Spinal cord (tissue), 9 donors: ENCODE measurements at regions not wholly inside any gene's neighbourhood (a gene's known extent, or its start where the extent isn't known, plus 50 kb on each side); places are given as distances from the start of the nearest gene placed in this dataset.

Experiments
- DNase-seq, 6 donors: peaks; one replicate each; pipeline versions ENCODE4 v3.0.0 to v3.0.0-alpha.2; 2013 to 2015; ENCODE audit warnings: low spot score in 6 of 6, low read depth in 4 of 6
- H3K27ac ChIP-seq: one replicate; pipeline ENCODE4 v1.5.1; 2013; ENCODE audit warnings: low read depth, low read length, control low read depth
- H3K27me3 ChIP-seq: one replicate; pipeline ENCODE4 v1.6.1; 2013; ENCODE audit warnings: low read length; ENCODE audit not compliant: control insufficient read depth, insufficient read depth
- H3K36me3 ChIP-seq: one replicate; pipeline ENCODE4 v1.6.1; 2013; ENCODE audit warnings: low read length; ENCODE audit not compliant: control insufficient read depth, insufficient read depth
- H3K4me1 ChIP-seq: one replicate; pipeline ENCODE4 v1.6.1; 2013; ENCODE audit warnings: low read length; ENCODE audit not compliant: control insufficient read depth, insufficient read depth
- H3K4me3 ChIP-seq: one replicate; pipeline ENCODE4 v1.5.1; 2013; ENCODE audit warnings: low read depth, low read length, control low read depth
- H3K9me3 ChIP-seq: one replicate; pipeline ENCODE4 v1.6.1; 2013; ENCODE audit warnings: low read length; ENCODE audit not compliant: control insufficient read depth, insufficient read depth
- WGBS: methylation state at CpG from one replicate; pipeline ENCODE4 v1.1.5; 2013; ENCODE audit warnings: missing lambda C conversion rate; ENCODE audit not compliant: insufficient coverage; 5-methylcytosine and 5-hydroxymethylcytosine counted together
- donor health status: healthy.

DNA sequence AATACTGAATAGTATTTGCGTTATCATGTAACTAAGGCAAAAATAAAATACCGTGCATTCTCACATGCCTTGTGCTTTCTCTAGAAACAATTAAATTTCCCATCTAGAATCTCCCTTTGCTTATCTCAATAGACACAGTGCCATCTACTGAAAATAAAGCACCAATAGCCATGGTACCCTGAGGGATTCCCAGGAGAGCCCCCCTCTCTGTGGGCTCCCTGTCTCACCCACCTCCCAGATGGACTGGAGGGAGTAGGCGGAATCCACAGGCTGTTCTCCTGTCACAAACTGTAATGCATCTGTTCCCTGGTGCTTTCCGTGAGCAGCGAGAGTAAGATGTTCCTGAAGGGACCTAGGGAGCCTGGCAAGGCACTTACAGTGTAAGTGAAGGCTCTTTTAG is 112.4 kb upstream of the UPP2 start:
- 81% methylated on average over 2 of the region's 5 CpGs for WGBS
- Histone ChIP-seq H3K9me3 (no peaks in the 10 kb centered on the region), H3K27ac (no peak overlapping the region), H3K4me3 (no peak overlapping the region), H3K27me3 (no peaks in the 10 kb centered on the region), H3K36me3 (no peaks in the 10 kb centered on the region), H3K4me1 (no peaks in the 10 kb centered on the region)
- peak in 1 of 6 donors; percentile 73 for DNase-seq

DNA sequence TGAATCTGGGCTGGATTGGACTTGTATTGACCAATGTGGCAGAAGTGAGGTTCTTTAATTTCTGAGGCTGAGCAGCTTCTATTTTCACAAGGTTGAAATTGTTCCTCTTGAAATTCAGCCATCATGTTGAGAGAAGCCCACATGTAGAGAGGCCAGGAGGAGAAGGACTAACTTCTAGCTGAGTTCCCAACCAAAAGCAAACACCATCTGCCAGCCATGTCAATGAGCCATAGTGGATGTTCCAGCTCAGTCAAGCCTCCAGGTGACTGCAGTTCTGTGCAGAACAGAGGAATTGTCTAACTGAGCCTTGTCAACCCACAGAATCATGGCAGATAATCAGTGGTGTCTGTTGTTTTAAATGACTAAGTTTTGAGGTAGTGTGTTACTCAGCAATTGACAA is 110.6 kb upstream of the ACVR1 start:
- Histone ChIP-seq H3K27ac (no peak overlapping the region), H3K4me1 (no peaks in the 10 kb centered on the region), H3K4me3 (no peak overlapping the region), H3K9me3 (peaks cover 1% of the 10 kb centered on the region), H3K36me3 (no peaks in the 10 kb centered on the region), H3K27me3 (no peaks in the 10 kb centered on the region)
- no peak for DNase-seq

DNA sequence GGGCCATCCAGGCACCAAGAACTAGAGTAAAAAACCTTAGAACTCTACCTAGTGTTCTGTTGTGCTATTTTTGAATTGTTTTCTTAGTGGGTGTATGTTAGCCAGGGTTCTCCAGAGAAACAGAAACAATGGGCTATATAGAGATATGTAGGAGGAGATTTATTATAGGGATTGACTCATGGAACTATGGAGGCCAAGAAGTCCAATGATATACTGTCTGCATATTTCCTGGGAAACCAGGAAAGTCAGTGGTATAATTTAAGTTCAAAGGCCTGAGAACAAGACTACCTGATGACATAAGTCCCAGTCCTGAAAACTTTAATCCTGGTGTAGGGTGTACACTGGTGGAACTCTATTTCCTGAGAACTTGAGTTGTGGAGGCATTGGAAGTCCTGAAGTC is 108.7 kb upstream of the ACVR1 start:
- Histone ChIP-seq H3K36me3 (no peaks in the 10 kb centered on the region), H3K4me1 (no peaks in the 10 kb centered on the region), H3K27me3 (no peaks in the 10 kb centered on the region), H3K4me3 (no peak overlapping the region), H3K27ac (no peak overlapping the region), H3K9me3 (peaks cover 5% of the 10 kb centered on the region)
- DNase-seq, result no peak

DNA sequence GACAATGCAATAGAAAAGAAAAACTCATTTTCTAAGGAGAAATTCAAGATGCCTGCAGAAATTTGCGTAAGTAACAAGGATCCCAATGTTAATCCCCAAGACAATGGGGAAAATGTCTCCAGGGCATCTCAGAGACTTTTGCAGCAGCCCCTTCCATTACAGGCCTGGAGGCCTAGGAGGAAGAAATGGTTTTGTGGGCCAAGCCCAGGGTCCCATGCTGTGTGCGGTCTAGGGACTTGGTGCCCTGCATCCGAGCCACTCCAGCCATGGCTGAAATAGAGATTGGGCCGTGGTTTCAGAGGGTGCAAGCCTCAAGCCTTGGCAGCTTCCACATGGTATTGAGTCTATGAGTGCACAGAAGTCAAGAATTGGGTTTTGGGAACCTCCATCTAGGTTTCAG is 103.9 kb upstream of the ACVR1 start:
- no peaks in the 10 kb centered on the region for H3K4me1 ChIP-seq
- H3K27me3 ChIP-seq, result no peaks in the 10 kb centered on the region
- H3K27ac ChIP-seq, result no peak overlapping the region
- DNase-seq, result no peak
- peaks cover 7% of the 10 kb centered on the region for H3K9me3 ChIP-seq
- no peaks in the 10 kb centered on the region for H3K36me3 ChIP-seq
- no peak overlapping the region for H3K4me3 ChIP-seq
- 88% methylated on average over 4 of the region's 4 CpGs for WGBS

DNA sequence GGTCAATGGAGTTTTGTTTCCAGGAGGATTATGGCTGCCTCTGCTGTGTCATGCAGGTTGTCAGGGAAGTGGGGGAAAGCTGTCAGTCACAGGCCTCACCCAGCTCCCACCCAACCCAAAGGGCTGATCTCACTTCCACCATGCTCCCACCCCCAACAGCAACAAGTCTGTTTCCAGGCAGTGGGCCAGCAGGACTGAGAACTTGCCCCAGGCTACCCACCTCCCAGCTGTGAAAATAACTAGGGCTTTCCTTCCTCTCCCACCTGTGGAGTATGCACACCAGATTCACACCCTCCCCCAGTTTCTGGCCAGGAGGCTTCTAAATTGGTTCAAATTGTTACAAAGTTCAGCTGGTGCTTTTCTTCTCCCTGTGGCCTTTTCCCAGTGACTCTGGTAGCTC is 95.6 kb upstream of the ACVR1 start:
- Histone ChIP-seq H3K27me3 (no peaks in the 10 kb centered on the region), H3K4me1 (no peaks in the 10 kb centered on the region), H3K4me3 (no peak overlapping the region), H3K9me3 (peaks cover 2% of the 10 kb centered on the region), H3K27ac (no peak overlapping the region), H3K36me3 (no peaks in the 10 kb centered on the region)
- DNase-seq, result no peak

DNA sequence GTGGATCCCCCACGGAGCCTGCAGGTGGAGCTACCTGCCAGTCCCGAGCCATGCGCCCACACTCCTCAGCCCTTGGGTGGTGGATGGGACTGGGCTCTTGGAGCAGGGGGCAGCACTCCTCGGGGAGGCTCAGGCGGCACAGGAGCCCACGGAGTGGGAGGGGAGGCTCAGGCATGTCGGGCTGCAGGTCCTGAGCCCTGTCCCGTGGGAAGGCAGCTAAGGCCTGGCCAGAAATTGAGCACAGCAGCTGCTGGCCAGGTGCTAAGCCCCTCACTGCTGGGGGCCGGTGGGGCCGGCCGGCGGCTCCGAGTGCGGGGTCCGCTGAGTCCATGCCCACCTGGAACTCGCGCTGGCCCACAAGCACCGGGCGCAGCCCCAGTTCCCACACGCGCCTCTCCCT is 91.7 kb upstream of the ACVR1 start:
- no peak for DNase-seq
- Histone ChIP-seq H3K4me3 (no peak overlapping the region), H3K4me1 (no peaks in the 10 kb centered on the region), H3K36me3 (no peaks in the 10 kb centered on the region), H3K9me3 (peaks cover 2% of the 10 kb centered on the region), H3K27ac (no peak overlapping the region), H3K27me3 (no peaks in the 10 kb centered on the region)
- 93% methylated on average over 21 of the region's 21 CpGs for WGBS

DNA sequence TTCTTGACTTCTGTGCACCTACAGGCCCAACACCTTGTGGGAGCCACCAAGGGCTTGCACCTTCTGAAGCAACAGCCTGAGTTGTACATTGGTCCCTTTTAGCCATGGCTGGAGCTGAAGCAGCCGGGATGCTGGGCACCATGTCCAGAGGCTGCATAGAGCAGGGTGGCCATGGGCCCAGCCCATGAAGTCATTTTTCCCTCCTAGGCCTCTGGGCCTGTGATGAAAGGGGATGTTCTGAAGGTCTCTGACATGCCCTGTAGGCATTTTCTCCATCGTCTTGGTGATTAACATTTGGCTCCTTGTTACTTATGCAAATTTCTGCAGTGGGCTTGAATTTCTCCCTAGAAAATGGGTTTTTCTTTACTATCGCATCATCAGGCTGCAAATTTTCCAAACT is 83.1 kb upstream of the ACVR1 start:
- 94% methylated on average over 2 of the region's 3 CpGs for WGBS
- Histone ChIP-seq H3K4me1 (no peaks in the 10 kb centered on the region), H3K27me3 (no peaks in the 10 kb centered on the region), H3K27ac (no peak overlapping the region), H3K9me3 (peaks cover 5% of the 10 kb centered on the region), H3K36me3 (no peaks in the 10 kb centered on the region), H3K4me3 (no peak overlapping the region)
- DNase-seq, result no peak

DNA sequence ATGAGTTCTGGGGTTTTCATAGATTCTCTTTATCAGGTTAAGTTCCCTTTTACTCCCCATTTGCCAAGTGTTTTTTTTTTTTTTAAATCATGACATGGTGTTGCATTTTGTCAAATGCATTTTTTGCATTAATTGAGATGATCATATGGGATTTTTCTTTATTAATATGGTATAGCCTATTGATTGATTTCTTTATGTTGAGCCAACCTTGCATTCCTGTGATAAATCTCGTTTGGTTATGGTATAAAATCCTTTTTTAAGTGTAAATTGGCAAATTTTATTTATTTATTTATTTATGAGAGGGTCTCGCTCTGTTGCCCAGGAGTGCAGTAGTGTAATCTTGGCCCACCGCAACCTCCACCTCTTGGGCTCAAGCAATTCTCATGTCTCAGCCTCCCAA is 81.5 kb upstream of the ACVR1 start:
- DNase-seq, result no peak
- no peaks in the 10 kb centered on the region for H3K36me3 ChIP-seq
- WGBS, result no CpG with 5 or more reads among the region's 3 CpGs
- H3K27ac ChIP-seq, result no peak overlapping the region
- peaks cover 5% of the 10 kb centered on the region for H3K9me3 ChIP-seq
- H3K4me1 ChIP-seq, result no peaks in the 10 kb centered on the region
- H3K4me3 ChIP-seq, result no peak overlapping the region
- no peaks in the 10 kb centered on the region for H3K27me3 ChIP-seq

DNA sequence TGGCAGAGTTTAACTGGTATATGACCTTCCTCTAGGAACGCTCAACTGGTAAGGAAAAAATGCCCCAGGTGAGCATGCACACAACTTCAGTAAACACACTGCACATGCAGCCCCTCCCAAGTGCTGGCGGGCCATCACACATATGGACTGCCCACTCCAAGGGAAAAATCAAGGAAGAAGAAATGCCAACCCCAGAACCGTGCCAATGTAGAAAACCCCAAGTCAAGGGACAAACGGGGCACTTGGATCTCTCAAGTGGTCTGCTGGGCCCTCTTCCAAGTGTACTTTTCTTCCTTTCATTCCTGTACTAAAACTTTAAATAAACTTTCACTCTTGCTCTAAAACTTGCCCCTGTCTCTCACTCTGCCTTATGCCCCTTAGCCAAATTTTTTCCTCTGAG is 76.4 kb upstream of the ACVR1 start:
- Histone ChIP-seq H3K27ac (no peak overlapping the region), H3K9me3 (peaks cover 3% of the 10 kb centered on the region), H3K4me3 (no peak overlapping the region), H3K4me1 (no peaks in the 10 kb centered on the region), H3K27me3 (peaks cover under 1% of the 10 kb centered on the region), H3K36me3 (no peaks in the 10 kb centered on the region)
- 63% methylated on average over 4 of the region's 4 CpGs for WGBS
- no peak for DNase-seq

DNA sequence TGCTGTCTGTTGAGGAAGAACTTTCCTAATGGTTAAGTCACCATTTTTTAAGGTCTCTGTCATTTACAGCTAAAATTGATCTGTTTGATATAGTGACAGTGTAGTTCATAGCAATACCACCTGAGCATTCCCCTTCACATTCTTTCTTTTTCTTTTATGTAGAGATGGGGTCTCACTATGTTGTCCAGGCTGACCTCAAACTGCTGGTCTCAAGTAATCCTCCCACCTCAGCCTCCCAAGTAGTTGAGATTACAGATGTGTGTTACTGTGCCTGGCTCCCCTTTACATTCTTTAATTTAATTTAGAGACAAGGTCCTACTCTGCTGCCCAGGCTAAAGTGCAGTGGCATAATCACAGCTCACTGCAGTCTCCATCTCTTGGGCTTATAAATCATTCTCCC is 72.7 kb upstream of the ACVR1 start:
- Histone ChIP-seq H3K4me3 (no peak overlapping the region), H3K4me1 (no peaks in the 10 kb centered on the region), H3K9me3 (no peaks in the 10 kb centered on the region), H3K27me3 (peaks cover 7% of the 10 kb centered on the region), H3K36me3 (no peaks in the 10 kb centered on the region), H3K27ac (no peak overlapping the region)
- no peak for DNase-seq
